Upper lobe of left lung (tissue), 4 donors: ENCODE measurements at regions not wholly inside any gene's neighbourhood (a gene's known extent, or its start where the extent isn't known, plus 50 kb on each side); places are given as distances from the start of the nearest gene placed in this dataset.

Experiments
- EP300 ChIP-seq, 4 donors: sonication (generic); formaldehyde crosslinking; IDR thresholded peaks; one replicate each; pipeline ENCODE4 v1.5.1; 2017; ENCODE audit warnings: antibody characterized with exemption in 4 of 4, control low read depth in 2 of 4
- POLR2A ChIP-seq, 4 donors: fragments of 450-650 bp; IDR thresholded peaks; one replicate each; pipeline ENCODE4 v1.5.1; 2016 to 2017; ENCODE audit warnings: antibody characterized with exemption in 4 of 4, mild to moderate bottlenecking in 2 of 4
- POLR2AphosphoS5 ChIP-seq, 2 donors: sonication (generic); formaldehyde crosslinking; IDR thresholded peaks; one replicate each; pipeline ENCODE4 v1.5.1; 2017; ENCODE audit warnings: antibody characterized with exemption in 2 of 2
- TF ChIP-seq, protein P1 (sequence below), 6 experiments: fragments of 450-650 bp in 4 of 6; fragments of 200-600 bp in 2 of 6; sonication (generic) in 2 of 6; IDR thresholded peaks; one replicate each; pipeline ENCODE4 v1.5.1; 2016 to 2019; ENCODE audit warnings: antibody characterized with exemption in 6 of 6

DNA sequence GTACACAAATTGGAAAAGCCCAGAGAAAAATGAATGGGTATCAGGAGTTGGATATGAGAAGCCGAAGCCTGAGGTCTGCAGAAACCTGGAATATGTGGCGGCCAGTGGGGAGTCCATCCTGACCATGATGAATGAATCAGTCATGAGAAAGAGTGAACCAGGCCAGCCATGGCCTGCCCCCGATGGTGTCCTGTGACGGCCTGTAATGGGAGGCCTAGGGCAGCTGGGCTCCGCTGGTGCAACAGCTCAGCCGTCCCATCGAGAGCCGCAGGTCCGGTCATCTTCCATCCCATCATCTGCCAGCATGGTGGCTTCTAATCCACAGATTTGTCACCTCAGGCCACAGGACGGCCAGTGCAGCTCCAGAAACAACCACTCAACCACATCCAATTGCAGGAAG, 116.4 kb downstream of the PDCL3 start:
- TF ChIP-seq, protein P1, sequence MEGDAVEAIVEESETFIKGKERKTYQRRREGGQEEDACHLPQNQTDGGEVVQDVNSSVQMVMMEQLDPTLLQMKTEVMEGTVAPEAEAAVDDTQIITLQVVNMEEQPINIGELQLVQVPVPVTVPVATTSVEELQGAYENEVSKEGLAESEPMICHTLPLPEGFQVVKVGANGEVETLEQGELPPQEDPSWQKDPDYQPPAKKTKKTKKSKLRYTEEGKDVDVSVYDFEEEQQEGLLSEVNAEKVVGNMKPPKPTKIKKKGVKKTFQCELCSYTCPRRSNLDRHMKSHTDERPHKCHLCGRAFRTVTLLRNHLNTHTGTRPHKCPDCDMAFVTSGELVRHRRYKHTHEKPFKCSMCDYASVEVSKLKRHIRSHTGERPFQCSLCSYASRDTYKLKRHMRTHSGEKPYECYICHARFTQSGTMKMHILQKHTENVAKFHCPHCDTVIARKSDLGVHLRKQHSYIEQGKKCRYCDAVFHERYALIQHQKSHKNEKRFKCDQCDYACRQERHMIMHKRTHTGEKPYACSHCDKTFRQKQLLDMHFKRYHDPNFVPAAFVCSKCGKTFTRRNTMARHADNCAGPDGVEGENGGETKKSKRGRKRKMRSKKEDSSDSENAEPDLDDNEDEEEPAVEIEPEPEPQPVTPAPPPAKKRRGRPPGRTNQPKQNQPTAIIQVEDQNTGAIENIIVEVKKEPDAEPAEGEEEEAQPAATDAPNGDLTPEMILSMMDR (IDR thresholded peaks at IDR 0.05): no peak
- TF ChIP-seq POLR2A (IDR thresholded peaks at IDR 0.05): no peak
- no peak for TF ChIP-seq POLR2AphosphoS5 (IDR thresholded peaks at IDR 0.05)
- no peak for TF ChIP-seq EP300 (IDR thresholded peaks at IDR 0.05)
